WTC11 (cell line): ENCODE measurements at regions not wholly inside any gene's neighbourhood (a gene's known extent, or its start where the extent isn't known, plus 50 kb on each side); places are given as distances from the start of the nearest gene placed in this dataset.

Experiments
- ATAC-seq: fragments of 200-7000 bp; cut with Tn5 transposase; 2 replicates; pipeline ENCODE4 v1.10.0; 2021; ENCODE audit warnings: mild to moderate bottlenecking, moderate library complexity
- CTCF ChIA-PET: fragments of 300-600 bp; sonication (Branson Sonifier 250); formaldehyde crosslinking; loops from one replicate; lab custom pipeline; 2021; ENCODE audit warnings: antibody characterized with exemption; lab: Charles Lee
- POLR2A ChIA-PET: fragments of 350-600 bp; sonication (Branson Sonifier 250); formaldehyde crosslinking; loops from one replicate; lab custom pipeline; 2021; ENCODE audit warnings: antibody characterized with exemption; lab: Charles Lee
- DNase-seq: peaks from one replicate; pipeline ENCODE4 v3.0.0; 2021; ENCODE audit warnings: low spot score
- H3K27ac Mint-ChIP-seq: 2 replicates; pipeline ENCODE4 v1.8.0; 2021; ENCODE audit warnings: mixed read lengths
- H3K27me3 Mint-ChIP-seq: 2 replicates; pipeline ENCODE4 v1.8.0; 2021; ENCODE audit warnings: low read depth, mild to moderate bottlenecking, moderate library complexity, mixed read lengths
- H3K36me3 Mint-ChIP-seq: 2 replicates; pipeline ENCODE4 v1.8.0; 2021; ENCODE audit warnings: mixed read lengths
- H3K4me1 Mint-ChIP-seq: 2 replicates; pipeline ENCODE4 v1.8.0; 2022; ENCODE audit warnings: mixed read lengths
- H3K4me3 Mint-ChIP-seq: 2 replicates; pipeline ENCODE4 v1.8.0; 2021; ENCODE audit warnings: mild to moderate bottlenecking, moderate library complexity, mixed read lengths
- H3K9me3 Mint-ChIP-seq: 2 replicates; pipeline ENCODE4 v1.8.0; 2021; ENCODE audit warnings: mixed read lengths
- ATF1 ChIP-seq: sonication (generic); formaldehyde crosslinking; IDR thresholded peaks from 2 replicates; pipeline ENCODE4 v1.8.1; 2023; ENCODE audit warnings: mild to moderate bottlenecking, moderate library complexity, missing genetic modification reagents
- CDX4 ChIP-seq: fragments of 250-450 bp; sonication (Bioruptor Pico); IDR thresholded peaks from 2 replicates; pipeline ENCODE4 v1.9.0; 2021; ENCODE audit warnings: moderate library complexity, mild to moderate bottlenecking, inconsistent platforms, borderline replicate concordance
- HMGA2 ChIP-seq: fragments of 250-450 bp; sonication (Bioruptor Pico); IDR thresholded peaks from 2 replicates; pipeline ENCODE4 v1.4.0; 2021; ENCODE audit warnings: mild to moderate bottlenecking, moderate library complexity
- JAZF1 ChIP-seq: fragments of 250-450 bp; sonication (Bioruptor Pico); IDR thresholded peaks from 2 replicates; pipeline ENCODE4 v1.9.0; 2021; ENCODE audit warnings: moderate library complexity, mild to moderate bottlenecking, inconsistent platforms
- PRDM15 ChIP-seq: sonication (generic); formaldehyde crosslinking; IDR thresholded peaks from 2 replicates; pipeline ENCODE4 v1.8.0; 2022; ENCODE audit warnings: missing genetic modification reagents
- SMAD3 ChIP-seq: sonication (generic); formaldehyde crosslinking; IDR thresholded peaks from 2 replicates; pipeline ENCODE4 v1.8.0; 2022; ENCODE audit warnings: missing genetic modification reagents, mild to moderate bottlenecking, borderline replicate concordance
- SMAD4 ChIP-seq: sonication (generic); formaldehyde crosslinking; IDR thresholded peaks from 2 replicates; pipeline ENCODE4 v1.8.0; 2022; ENCODE audit warnings: mild to moderate bottlenecking, missing genetic modification reagents
- SOX15 ChIP-seq: fragments of 250-450 bp; sonication (Bioruptor Pico); IDR thresholded peaks from 2 replicates; pipeline ENCODE4 v1.9.0; 2021; ENCODE audit warnings: mild to moderate bottlenecking
- TCF7 ChIP-seq: sonication (generic); formaldehyde crosslinking; IDR thresholded peaks from 2 replicates; pipeline ENCODE4 v1.8.0; 2022; ENCODE audit warnings: mild to moderate bottlenecking, low read depth, missing genetic modification reagents, moderate library complexity
- TP53 ChIP-seq: sonication (generic); formaldehyde crosslinking; IDR thresholded peaks from 2 replicates; pipeline ENCODE4 v1.8.1; 2023; ENCODE audit warnings: mild to moderate bottlenecking, missing genetic modification reagents
- ZNF219 ChIP-seq: sonication (generic); formaldehyde crosslinking; IDR thresholded peaks from 2 replicates; pipeline ENCODE4 v1.8.0; 2023; ENCODE audit warnings: missing genetic modification reagents, mild to moderate bottlenecking, borderline replicate concordance
- ZNF232 ChIP-seq: sonication (generic); formaldehyde crosslinking; IDR thresholded peaks from 2 replicates; pipeline ENCODE4 v1.8.0; 2022; ENCODE audit warnings: mild to moderate bottlenecking, missing genetic modification reagents
- ZNF317 ChIP-seq: sonication (generic); formaldehyde crosslinking; IDR thresholded peaks from 2 replicates; pipeline ENCODE4 v1.8.1; 2023; ENCODE audit warnings: low read depth, mild to moderate bottlenecking, moderate library complexity, missing genetic modification reagents, borderline replicate concordance
- ZNF396 ChIP-seq: fragments of 250-450 bp; sonication (Bioruptor Pico); IDR thresholded peaks from 2 replicates; pipeline ENCODE4 v1.8.0; 2021; ENCODE audit warnings: mild to moderate bottlenecking, moderate library complexity, borderline replicate concordance
- ZNF512 ChIP-seq: sonication (generic); formaldehyde crosslinking; IDR thresholded peaks from 2 replicates; pipeline ENCODE4 v1.8.1; 2022; ENCODE audit warnings: missing genetic modification reagents, borderline replicate concordance
- TF ChIP-seq, protein P1 (sequence below): fragments of 250-450 bp; sonication (Bioruptor Pico); IDR thresholded peaks from 2 replicates; pipeline ENCODE4 v1.9.0; 2021; ENCODE audit warnings: mild to moderate bottlenecking, borderline replicate concordance
- TF ChIP-seq, protein P2 (sequence below): sonication (generic); formaldehyde crosslinking; IDR thresholded peaks from 2 replicates; pipeline ENCODE4 v1.8.1; 2023; ENCODE audit warnings: mild to moderate bottlenecking, missing genetic modification reagents, moderate library complexity

DNA sequence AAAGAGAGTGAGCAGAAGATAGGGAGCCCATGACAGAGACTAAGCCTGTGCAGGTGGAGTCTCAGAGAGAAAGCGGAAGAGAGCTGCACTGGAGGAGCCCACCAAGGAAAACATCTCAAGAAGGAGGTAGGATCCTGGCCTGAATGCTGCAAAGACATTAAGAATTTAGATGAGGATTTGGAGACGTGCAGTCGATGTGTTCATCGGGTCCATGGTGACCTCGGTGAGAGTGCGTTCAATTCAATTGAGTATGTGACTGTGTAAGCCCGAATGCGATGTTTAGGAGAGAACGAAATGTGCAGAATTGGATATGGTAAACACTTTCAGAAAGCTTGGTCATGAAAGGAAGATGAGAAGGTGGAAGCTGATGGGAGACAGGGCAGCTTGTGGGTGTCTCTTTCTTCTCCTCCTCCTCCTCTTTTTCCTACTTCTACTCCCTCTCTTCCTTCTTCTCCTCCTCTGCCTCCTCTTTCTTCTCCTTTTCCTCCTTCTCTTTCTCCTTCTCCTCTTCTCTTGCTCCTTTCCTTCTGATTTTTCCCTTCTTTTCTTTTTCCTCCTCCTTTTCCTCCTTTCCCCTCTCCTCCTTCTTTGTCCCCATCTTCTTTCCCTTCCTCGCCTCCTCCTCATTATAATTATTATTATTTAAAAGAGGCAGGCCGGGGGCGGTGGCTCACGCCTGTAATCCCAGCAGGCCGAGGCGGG, 276.0 kb downstream of the RPS24 start (continued):
- TF ChIP-seq ZNF317 (CRISPR knock-in tag) = no peak
- TF ChIP-seq ZNF219 (CRISPR knock-in tag) = no peak
- TF ChIP-seq ZNF512 (CRISPR knock-in tag) = no peak
- no peak for TF ChIP-seq SOX15
- TF ChIP-seq CDX4 (CRISPR knock-in tag) = no peak
- TF ChIP-seq ZNF396 = no peak
- no peak for TF ChIP-seq ZNF232 (CRISPR knock-in tag)
- TF ChIP-seq TP53 (CRISPR knock-in tag) = no peak
- no peak for TF ChIP-seq TCF7 (CRISPR knock-in tag)
- TF ChIP-seq HMGA2 (CRISPR knock-in tag) = no peak
- TF ChIP-seq, all 79 proteins: peak for 0

DNA sequence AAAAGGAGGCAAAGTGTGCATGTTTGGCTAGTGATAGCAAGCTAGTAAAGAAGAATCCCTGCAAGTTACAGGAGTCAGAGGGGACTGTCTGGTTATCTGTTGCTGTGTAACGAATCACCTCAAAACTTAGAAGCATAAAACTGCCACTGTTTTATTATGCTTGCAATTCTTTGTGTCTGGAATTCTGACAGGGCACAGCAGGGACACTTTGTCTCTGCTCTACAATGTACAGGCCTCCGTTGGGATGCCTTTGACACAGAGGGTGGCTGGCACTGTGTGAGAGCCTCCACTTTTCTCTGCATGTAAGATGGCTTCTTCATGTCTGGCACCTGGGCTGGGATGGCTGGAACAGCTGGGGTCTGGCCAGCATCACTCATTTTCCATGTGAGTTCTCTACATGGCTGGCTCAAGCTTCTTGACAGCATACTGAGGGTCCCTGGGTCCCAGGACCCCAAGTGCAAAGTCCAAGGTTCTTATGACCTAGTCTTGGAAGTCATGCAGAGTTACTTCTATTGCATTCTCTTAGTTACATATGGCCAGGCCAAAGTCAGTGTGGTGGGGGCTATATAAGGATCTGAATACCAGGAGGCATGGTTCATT, 276.9 kb downstream of the RPS24 start:
- ATAC-seq = no peak
- TF ChIP-seq, protein P1, sequence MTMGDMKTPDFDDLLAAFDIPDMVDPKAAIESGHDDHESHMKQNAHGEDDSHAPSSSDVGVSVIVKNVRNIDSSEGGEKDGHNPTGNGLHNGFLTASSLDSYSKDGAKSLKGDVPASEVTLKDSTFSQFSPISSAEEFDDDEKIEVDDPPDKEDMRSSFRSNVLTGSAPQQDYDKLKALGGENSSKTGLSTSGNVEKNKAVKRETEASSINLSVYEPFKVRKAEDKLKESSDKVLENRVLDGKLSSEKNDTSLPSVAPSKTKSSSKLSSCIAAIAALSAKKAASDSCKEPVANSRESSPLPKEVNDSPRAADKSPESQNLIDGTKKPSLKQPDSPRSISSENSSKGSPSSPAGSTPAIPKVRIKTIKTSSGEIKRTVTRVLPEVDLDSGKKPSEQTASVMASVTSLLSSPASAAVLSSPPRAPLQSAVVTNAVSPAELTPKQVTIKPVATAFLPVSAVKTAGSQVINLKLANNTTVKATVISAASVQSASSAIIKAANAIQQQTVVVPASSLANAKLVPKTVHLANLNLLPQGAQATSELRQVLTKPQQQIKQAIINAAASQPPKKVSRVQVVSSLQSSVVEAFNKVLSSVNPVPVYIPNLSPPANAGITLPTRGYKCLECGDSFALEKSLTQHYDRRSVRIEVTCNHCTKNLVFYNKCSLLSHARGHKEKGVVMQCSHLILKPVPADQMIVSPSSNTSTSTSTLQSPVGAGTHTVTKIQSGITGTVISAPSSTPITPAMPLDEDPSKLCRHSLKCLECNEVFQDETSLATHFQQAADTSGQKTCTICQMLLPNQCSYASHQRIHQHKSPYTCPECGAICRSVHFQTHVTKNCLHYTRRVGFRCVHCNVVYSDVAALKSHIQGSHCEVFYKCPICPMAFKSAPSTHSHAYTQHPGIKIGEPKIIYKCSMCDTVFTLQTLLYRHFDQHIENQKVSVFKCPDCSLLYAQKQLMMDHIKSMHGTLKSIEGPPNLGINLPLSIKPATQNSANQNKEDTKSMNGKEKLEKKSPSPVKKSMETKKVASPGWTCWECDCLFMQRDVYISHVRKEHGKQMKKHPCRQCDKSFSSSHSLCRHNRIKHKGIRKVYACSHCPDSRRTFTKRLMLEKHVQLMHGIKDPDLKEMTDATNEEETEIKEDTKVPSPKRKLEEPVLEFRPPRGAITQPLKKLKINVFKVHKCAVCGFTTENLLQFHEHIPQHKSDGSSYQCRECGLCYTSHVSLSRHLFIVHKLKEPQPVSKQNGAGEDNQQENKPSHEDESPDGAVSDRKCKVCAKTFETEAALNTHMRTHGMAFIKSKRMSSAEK (CRISPR knock-in tag) = no peak
- TF ChIP-seq SMAD4 (CRISPR knock-in tag) = no peak
- no peak for TF ChIP-seq JAZF1 (CRISPR knock-in tag)
- TF ChIP-seq, protein P2, sequence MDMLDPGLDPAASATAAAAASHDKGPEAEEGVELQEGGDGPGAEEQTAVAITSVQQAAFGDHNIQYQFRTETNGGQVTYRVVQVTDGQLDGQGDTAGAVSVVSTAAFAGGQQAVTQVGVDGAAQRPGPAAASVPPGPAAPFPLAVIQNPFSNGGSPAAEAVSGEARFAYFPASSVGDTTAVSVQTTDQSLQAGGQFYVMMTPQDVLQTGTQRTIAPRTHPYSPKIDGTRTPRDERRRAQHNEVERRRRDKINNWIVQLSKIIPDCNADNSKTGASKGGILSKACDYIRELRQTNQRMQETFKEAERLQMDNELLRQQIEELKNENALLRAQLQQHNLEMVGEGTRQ (CRISPR knock-in tag) = no peak
- no peak for TF ChIP-seq ATF1 (CRISPR knock-in tag)
- TF ChIP-seq SMAD3 (CRISPR knock-in tag) = no peak
- TF ChIP-seq ZNF317 (CRISPR knock-in tag) = no peak
- no peak for TF ChIP-seq PRDM15
- TF ChIP-seq, all 79 proteins: peak for 0
- Mint-ChIP-seq H3K9me3 (peaks cover 5% of the 10 kb centered on the region), H3K4me3 (no peak overlapping the region), H3K27ac (no peak overlapping the region), H3K4me1 (peaks cover 16% of the 10 kb centered on the region), H3K27me3 (no peaks in the 10 kb centered on the region; the same call in 1 of the 2 replicates), H3K36me3 (no peaks in the 10 kb centered on the region)
- POLR2A ChIA-PET = no interaction called here
- CTCF ChIA-PET = interaction anchor here (0.7 to 1.3 kb wide), 2 partner anchors 23 to 263 kb away, joined by 4 to 7 read pairs; no protein-coding TSS in a partner anchor
- DNase-seq = no peak
